B cell (primary cell): ENCODE measurements at regions not wholly inside any gene's neighbourhood (a gene's known extent, or its start where the extent isn't known, plus 50 kb on each side); places are given as distances from the start of the nearest gene placed in this dataset.

Source experiments
- CTCF ChIP-seq: fragments of 200-600 bp; IDR thresholded peaks from one replicate; pipeline ENCODE4 v1.8.0; 2022; ENCODE audit warnings: antibody characterized with exemption, mild to moderate bottlenecking
- EZH2 ChIP-seq: IDR thresholded peaks from 2 replicates; pipeline ENCODE4 v1.6.1; 2012; ENCODE audit warnings: borderline replicate concordance, low read depth, mild to moderate bottlenecking, moderate library complexity, low read length; ENCODE audit not compliant: insufficient read depth, poor library complexity, severe bottlenecking

DNA sequence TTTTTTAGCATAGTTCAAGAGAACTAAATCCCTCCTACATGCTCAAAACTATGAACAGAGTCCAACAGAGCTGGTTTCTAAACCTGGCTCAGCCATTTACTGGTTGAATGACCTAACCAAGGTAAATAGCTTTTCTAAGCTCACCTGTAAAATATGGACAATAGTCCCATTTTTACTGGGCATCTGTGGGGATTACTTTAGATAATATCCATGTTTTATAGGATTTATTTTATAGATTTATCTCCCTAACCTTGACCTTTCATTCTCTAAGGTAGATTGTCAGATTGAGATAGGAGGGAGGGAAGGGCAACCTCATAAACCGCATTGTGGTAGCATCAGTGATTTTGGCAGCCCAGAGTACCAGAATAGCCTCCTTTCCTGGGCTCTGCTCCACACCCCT, 178.5 kb upstream of the TOX3 start:
- TF ChIP-seq CTCF (no peak), EZH2 (no peak)
